ENCODE measurements at regions not wholly inside any gene's neighbourhood (a gene's known extent, or its start where the extent isn't known, plus 50 kb on each side); places are given as distances from the start of the nearest gene placed in this dataset.

DNA sequence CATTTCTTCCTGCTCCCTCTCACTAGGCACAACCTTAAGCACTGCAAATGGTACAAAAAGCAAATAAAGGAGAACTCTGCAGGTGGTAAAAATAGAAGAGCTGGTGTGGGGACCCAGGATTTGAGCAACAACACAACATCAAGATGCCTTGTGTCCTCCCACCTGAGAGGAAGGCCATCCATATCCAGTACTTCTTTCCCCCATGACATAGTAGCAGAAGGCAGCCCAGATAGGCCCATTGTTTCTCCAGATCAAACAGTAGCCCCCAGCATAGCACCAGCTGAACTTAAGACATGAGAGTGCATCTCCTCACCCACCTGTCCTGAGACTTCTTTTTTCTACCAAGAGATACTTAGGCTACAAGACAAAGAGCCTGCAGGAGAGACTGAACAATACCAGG lies 180.5 kb downstream of the GOLGA6L6 start:
- ChIA-PET CTCF (interaction anchor here (0.6 kb wide), 1 partner anchor 923 kb away, joined by 3 read pairs; no protein-coding TSS in a partner anchor), POLR2A (no interaction called here)
- TF ChIP-seq, protein P1, sequence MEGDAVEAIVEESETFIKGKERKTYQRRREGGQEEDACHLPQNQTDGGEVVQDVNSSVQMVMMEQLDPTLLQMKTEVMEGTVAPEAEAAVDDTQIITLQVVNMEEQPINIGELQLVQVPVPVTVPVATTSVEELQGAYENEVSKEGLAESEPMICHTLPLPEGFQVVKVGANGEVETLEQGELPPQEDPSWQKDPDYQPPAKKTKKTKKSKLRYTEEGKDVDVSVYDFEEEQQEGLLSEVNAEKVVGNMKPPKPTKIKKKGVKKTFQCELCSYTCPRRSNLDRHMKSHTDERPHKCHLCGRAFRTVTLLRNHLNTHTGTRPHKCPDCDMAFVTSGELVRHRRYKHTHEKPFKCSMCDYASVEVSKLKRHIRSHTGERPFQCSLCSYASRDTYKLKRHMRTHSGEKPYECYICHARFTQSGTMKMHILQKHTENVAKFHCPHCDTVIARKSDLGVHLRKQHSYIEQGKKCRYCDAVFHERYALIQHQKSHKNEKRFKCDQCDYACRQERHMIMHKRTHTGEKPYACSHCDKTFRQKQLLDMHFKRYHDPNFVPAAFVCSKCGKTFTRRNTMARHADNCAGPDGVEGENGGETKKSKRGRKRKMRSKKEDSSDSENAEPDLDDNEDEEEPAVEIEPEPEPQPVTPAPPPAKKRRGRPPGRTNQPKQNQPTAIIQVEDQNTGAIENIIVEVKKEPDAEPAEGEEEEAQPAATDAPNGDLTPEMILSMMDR (IDR thresholded peaks at IDR 0.05; ENCODE audit: low read depth, low read length) = no peak
- H3K9me3 ChIP-seq (ENCODE audit: control insufficient read depth, insufficient read depth, low read length) = peaks cover 36% of the 10 kb centered on the region
- DNase-seq (ENCODE audit: low read depth, low spot score) = no peak
- no peaks in the 10 kb centered on the region for H3K27me3 ChIP-seq (ENCODE audit: control insufficient read depth, insufficient read depth, low read length)
- no peak overlapping the region for H3K27ac ChIP-seq (ENCODE audit: low read depth, low read length)
- no peak overlapping the region for H3K4me3 ChIP-seq (ENCODE audit: low read depth, low read length)

DNA sequence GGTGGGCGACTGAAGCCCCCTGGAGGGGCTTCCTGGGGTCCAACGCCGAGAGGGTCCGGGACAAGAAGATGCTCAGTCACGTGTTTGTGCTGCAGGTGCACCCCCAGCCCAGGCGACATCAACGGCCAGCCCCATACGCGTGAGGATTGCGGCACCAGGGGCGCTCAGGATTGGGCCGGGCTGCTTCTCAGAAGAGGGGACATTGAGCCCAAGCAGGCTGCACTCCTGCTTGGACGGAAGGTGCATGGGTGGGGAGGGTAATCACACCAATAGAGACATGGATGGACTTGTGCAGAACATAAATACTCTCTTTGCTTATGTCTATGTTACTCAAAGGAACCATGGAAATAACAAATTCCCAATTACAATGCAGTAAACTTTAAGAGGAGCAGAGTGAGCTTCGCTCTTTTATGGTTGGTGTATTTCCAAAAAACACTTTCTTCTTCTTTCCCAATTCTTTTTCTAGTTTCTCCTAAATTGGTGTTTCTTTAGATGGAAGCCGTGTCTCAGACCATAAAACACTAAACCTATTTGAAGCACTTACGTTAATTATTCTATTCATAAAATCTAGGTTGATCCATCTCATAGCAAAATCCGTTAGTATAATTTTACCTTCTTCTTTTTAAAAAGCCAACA lies 182.7 kb downstream of the GOLGA6L6 start:
- Histone ChIP-seq H3K27ac (ENCODE audit: low read depth, low read length) (no peak overlapping the region), H3K9me3 (ENCODE audit: control insufficient read depth, insufficient read depth, low read length) (peaks cover 53% of the 10 kb centered on the region), H3K27me3 (ENCODE audit: control insufficient read depth, insufficient read depth, low read length) (no peaks in the 10 kb centered on the region), H3K4me3 (ENCODE audit: low read depth, low read length) (no peak overlapping the region)
- TF ChIP-seq, protein P1 (IDR thresholded peaks at IDR 0.05; ENCODE audit: low read depth, low read length) = no peak
- no peak for DNase-seq (ENCODE audit: low read depth, low spot score)
- POLR2A ChIA-PET = no interaction called here
- CTCF ChIA-PET = no interaction called here

DNA sequence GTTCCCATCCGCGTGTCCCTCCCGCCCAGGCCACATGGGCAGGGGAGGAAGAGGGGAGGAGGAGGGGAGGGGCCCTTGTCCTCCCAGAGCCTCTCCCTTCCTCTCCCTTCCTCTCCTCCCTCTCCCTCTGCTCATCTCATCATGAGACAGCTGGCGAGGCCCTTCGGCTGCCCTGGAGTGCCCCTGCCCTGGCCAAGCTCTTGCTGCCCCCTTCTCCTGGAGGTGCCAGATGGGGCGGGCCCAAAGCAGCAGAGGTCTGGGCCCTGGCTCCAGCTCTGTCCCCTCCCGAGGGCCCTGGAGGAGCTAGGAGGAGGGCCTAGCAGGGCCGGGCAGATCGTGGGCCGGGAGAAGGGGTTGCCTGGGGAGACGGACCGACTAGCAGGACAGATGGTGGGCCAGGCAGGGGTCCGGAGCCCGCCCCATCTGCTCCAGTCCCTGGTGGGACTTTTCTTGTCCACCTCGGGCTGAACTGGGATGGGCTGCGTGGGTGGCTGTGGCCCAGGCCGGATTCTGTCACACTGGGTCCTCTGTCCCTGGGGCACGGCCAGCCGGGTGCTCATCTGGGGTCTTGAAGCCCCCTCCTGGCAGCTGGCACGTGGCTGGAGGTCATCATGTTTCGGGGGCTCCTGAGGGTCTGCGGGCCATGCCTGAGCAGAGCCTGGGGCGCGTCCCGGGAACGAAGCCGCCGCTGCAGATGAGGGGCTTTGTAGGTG lies 183.4 kb downstream of the GOLGA6L6 start:
- Histone ChIP-seq H3K27me3 (ENCODE audit: control insufficient read depth, insufficient read depth, low read length) (no peaks in the 10 kb centered on the region), H3K9me3 (ENCODE audit: control insufficient read depth, insufficient read depth, low read length) (peaks cover 55% of the 10 kb centered on the region), H3K4me3 (ENCODE audit: low read depth, low read length) (no peak overlapping the region), H3K27ac (ENCODE audit: low read depth, low read length) (no peak overlapping the region)
- CTCF ChIA-PET = no interaction called here
- no peak for DNase-seq (ENCODE audit: low read depth, low spot score)
- POLR2A ChIA-PET = no interaction called here
- TF ChIP-seq, protein P1 (IDR thresholded peaks at IDR 0.05; ENCODE audit: low read depth, low read length) = no peak

DNA sequence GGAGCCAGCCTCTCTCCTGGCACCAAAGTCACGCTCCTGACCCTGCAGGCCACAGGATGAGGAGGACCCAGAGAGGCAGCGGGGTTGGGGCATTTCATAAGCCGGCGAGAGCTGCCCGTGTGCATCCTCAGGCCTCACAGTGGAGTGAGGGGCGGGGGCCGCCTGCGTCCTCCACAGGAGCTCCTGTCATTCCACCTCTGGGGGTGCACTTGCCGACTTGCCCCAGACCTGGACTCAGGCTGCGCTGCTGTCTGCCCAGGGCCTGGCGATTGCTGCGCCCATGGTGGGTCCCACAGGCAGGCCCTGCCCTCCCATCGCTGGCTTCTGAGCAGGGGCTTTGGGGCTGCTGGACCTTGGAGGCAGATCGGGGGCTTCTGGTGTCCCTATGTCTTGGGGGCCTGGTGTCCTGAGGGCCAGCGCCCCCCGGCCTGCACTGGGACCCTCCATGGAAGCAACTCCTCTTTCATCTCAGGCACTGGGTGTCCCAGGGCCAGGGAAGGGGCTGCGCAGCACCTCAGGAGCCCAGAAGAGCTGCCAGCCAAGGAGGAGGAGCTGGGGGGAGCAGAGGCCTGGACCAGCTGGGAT lies 184.0 kb downstream of the GOLGA6L6 start:
- no peak for DNase-seq (ENCODE audit: low read depth, low spot score)
- no peak overlapping the region for H3K4me3 ChIP-seq (ENCODE audit: low read depth, low read length)
- peaks cover 62% of the 10 kb centered on the region for H3K9me3 ChIP-seq (ENCODE audit: control insufficient read depth, insufficient read depth, low read length)
- no peaks in the 10 kb centered on the region for H3K27me3 ChIP-seq (ENCODE audit: control insufficient read depth, insufficient read depth, low read length)
- CTCF ChIA-PET = no interaction called here
- TF ChIP-seq, protein P1 (IDR thresholded peaks at IDR 0.05; ENCODE audit: low read depth, low read length) = no peak
- POLR2A ChIA-PET = no interaction called here
- no peak overlapping the region for H3K27ac ChIP-seq (ENCODE audit: low read depth, low read length)

DNA sequence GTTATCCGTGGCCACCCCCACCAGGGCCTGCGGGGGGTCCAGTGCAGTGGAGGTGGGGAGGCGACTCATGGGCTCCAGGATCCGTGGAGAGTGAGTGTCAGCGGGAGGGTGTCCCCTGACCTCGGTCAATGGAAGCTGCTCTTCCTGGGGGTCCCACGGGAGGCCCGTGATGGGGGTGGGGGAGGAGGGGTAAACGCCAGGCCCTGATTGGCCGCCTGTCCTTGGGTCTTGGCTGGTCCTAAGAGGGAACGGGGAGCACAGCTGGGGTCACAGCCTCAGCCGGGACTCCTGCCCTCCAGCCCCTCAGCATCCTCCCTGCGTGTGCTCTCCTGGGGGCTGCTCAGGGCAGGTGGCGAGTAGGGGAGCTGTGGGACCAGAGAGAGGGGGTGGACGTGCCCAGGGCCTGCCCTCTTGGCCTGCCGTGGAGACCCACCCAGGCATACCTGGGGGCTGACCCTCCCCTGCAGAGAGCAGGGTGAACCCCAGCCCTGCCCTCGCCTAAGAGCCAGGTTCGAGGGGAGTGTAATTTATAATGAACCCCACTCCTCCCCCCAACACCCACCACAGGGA lies 184.6 kb downstream of the GOLGA6L6 start:
- CTCF ChIA-PET = no interaction called here
- no peak for DNase-seq (ENCODE audit: low read depth, low spot score)
- TF ChIP-seq, protein P1 (IDR thresholded peaks at IDR 0.05; ENCODE audit: low read depth, low read length) = no peak
- Histone ChIP-seq H3K9me3 (ENCODE audit: control insufficient read depth, insufficient read depth, low read length) (peaks cover 68% of the 10 kb centered on the region), H3K27ac (ENCODE audit: low read depth, low read length) (no peak overlapping the region), H3K27me3 (ENCODE audit: control insufficient read depth, insufficient read depth, low read length) (no peaks in the 10 kb centered on the region), H3K4me3 (ENCODE audit: low read depth, low read length) (no peak overlapping the region)
- POLR2A ChIA-PET = no interaction called here

All from AG04450 (cell line).